B cell (primary cell): ENCODE measurements at regions not wholly inside any gene's neighbourhood (a gene's known extent, or its start where the extent isn't known, plus 50 kb on each side); places are given as distances from the start of the nearest gene placed in this dataset.

Experiments used
- CTCF ChIP-seq: fragments of 200-600 bp; IDR thresholded peaks from one replicate; pipeline ENCODE4 v1.8.0; 2022; ENCODE audit warnings: antibody characterized with exemption, mild to moderate bottlenecking
- EZH2 ChIP-seq: IDR thresholded peaks from 2 replicates; pipeline ENCODE4 v1.6.1; 2012; ENCODE audit warnings: borderline replicate concordance, low read depth, mild to moderate bottlenecking, moderate library complexity, low read length; ENCODE audit not compliant: insufficient read depth, poor library complexity, severe bottlenecking

DNA sequence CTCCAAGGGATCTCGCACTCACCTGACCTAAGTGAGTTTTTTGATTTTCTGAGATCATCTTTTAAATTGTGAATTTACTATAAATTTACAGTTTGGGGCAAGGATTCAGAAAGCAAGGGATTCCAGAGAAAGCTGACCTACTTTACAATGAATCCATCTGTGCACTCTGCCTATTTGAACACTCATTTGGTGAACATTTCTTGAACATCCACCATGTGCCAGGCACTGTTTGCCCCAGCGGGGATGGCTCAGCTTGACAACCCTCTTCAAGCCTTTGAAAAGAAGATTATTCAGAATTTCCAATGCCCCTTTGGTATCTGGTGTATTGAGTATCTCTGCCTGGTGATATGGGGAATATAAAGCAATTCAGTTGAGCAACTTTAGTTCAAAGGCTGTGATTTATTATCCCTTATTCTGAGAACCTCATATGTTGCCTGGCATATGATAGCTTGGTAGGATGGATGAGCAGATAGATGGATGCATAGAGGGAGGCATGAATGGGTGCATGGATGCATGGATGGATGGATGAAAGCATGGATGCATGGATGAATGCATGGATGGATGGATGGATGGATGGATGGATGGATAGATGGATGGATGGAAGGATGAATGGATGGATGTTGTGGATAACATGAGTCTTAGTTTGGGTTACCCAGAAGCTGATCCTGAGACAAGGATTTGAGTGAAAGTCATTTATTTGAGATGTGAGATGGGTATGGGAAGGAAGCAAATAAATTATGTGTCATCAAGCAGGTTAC lies 149.7 kb upstream of the ZNF366 start:
- no peak for TF ChIP-seq CTCF
- no peak for TF ChIP-seq EZH2
